ENCODE measurements at regions not wholly inside any gene's neighbourhood (a gene's known extent, or its start where the extent isn't known, plus 50 kb on each side); places are given as distances from the start of the nearest gene placed in this dataset.

DNA sequence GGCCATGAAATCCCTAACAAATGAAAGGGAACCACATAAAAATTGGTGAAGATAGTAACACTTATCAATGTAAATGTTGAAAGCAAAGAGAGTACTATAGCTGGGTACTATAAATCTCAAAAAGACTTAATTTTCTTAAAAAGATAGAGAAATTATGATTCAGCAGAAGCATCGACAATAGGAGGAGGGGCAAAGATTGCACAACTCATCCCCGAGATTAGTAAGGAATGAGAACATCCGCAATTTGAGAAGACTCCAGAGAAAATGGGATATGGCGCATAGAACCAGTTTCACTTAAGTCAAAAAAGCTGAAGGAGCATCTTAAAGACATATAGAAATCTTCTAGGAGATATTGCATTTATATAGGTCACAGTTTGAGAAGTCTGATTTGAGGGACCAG is 220.2 kb upstream of the SLC16A7 start:
- intact Hi-C loops (cut with micrococcal nuclease) = loop anchor here (10.0 kb wide), 1 partner anchor 261 kb away; no protein-coding TSS in a partner anchor
- Histone ChIP-seq H3K27me3 (ENCODE audit: insufficient read depth, low read length) (no peaks in the 10 kb centered on the region), H3K9ac (ENCODE audit: low read length) (no peak overlapping the region), H3K9me2 (ENCODE audit: insufficient read depth) (no peaks in the 10 kb centered on the region), H2AFZ (ENCODE audit: low read depth, low read length, poor library complexity, severe bottlenecking) (no peak overlapping the region), H4K20me1 (ENCODE audit: insufficient read depth) (no peaks in the 10 kb centered on the region), H3K9me3 (ENCODE audit: control insufficient read depth in 1 of 2, insufficient read depth in 1 of 2, low read depth in 1 of 2, low read length in 2 of 2) (no peaks in the 10 kb centered on the region), H3K79me2 (ENCODE audit: insufficient read depth, low read length) (no peaks in the 10 kb centered on the region), H3K4me3 (replicated peaks in 1 of 2; ENCODE audit: low read depth in 1 of 2, low read length in 2 of 2) (no peak overlapping the region), H3K4me1 (ENCODE audit: control insufficient read depth in 1 of 2, insufficient read depth in 2 of 2, low read length in 2 of 2) (no peaks in the 10 kb centered on the region), H3K27ac (ENCODE audit: low read depth, low read length) (no peak overlapping the region), H3K36me3 (ENCODE audit: control insufficient read depth in 1 of 2, insufficient read depth in 2 of 2, low read length in 2 of 2) (no peaks in the 10 kb centered on the region), H3K4me2 (ENCODE audit: low read length) (no peak overlapping the region)
- ChIA-PET CTCF (no interaction called here), RAD21 (ENCODE audit: low non-redundant PET in 1 of 2, low total read pairs in 2 of 2, uncharacterized antibody in 2 of 2, unreplicated experiment in 2 of 2) (no interaction called here), POLR2A (no interaction called here)
- TF ChIP-seq EGR1 (IDR thresholded peaks at IDR 0.05; ENCODE audit: low read depth) (no peak), ZNF274 (IDR thresholded peaks at IDR 0.05; ENCODE audit: low read depth, low read length) (no peak), ELF1 (IDR thresholded peaks at IDR 0.05; ENCODE audit: borderline replicate concordance, low read depth) (no peak)
- TF ChIP-seq, protein P1, sequence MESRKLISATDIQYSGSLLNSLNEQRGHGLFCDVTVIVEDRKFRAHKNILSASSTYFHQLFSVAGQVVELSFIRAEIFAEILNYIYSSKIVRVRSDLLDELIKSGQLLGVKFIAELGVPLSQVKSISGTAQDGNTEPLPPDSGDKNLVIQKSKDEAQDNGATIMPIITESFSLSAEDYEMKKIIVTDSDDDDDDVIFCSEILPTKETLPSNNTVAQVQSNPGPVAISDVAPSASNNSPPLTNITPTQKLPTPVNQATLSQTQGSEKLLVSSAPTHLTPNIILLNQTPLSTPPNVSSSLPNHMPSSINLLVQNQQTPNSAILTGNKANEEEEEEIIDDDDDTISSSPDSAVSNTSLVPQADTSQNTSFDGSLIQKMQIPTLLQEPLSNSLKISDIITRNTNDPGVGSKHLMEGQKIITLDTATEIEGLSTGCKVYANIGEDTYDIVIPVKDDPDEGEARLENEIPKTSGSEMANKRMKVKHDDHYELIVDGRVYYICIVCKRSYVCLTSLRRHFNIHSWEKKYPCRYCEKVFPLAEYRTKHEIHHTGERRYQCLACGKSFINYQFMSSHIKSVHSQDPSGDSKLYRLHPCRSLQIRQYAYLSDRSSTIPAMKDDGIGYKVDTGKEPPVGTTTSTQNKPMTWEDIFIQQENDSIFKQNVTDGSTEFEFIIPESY (IDR thresholded peaks at IDR 0.05; ENCODE audit: extremely low read depth, insufficient replicate concordance, low read length) = no peak
- DNase-seq (ENCODE audit: low read depth, low spot score) (no peak), ATAC-seq (no peak)
- no TSS peak for BruUV-seq (replicated peaks)

DNA sequence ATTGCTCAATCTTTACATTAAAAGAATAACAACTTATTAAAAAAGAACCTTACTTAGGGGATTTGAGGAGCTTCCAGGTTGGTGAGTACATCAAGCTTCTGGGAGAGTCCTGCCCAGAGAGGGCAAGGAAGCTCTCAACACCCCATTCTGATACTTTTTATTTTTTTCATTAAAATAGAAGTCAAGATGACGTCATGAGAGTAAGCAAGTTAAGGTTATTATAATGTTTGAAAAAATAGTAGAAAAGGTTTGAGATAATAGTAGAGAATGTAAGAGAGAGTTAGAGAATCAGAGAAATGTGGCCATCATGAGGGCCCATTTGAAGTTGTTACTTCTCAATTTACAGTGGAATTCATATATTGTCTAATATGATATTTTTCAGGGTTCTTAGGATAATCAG is 221.0 kb upstream of the SLC16A7 start:
- Histone ChIP-seq H3K9me2 (ENCODE audit: insufficient read depth) (no peaks in the 10 kb centered on the region), H4K20me1 (ENCODE audit: insufficient read depth) (no peaks in the 10 kb centered on the region), H3K4me3 (replicated peaks in 1 of 2; ENCODE audit: low read depth in 1 of 2, low read length in 2 of 2) (no peak overlapping the region), H3K4me1 (ENCODE audit: control insufficient read depth in 1 of 2, insufficient read depth in 2 of 2, low read length in 2 of 2) (no peaks in the 10 kb centered on the region), H3K4me2 (ENCODE audit: low read length) (no peak overlapping the region), H3K27me3 (ENCODE audit: insufficient read depth, low read length) (no peaks in the 10 kb centered on the region), H2AFZ (ENCODE audit: low read depth, low read length, poor library complexity, severe bottlenecking) (no peak overlapping the region), H3K9me3 (ENCODE audit: control insufficient read depth in 1 of 2, insufficient read depth in 1 of 2, low read depth in 1 of 2, low read length in 2 of 2) (no peaks in the 10 kb centered on the region), H3K9ac (ENCODE audit: low read length) (no peak overlapping the region), H3K79me2 (ENCODE audit: insufficient read depth, low read length) (no peaks in the 10 kb centered on the region), H3K36me3 (ENCODE audit: control insufficient read depth in 1 of 2, insufficient read depth in 2 of 2, low read length in 2 of 2) (no peaks in the 10 kb centered on the region), H3K27ac (ENCODE audit: low read depth, low read length) (no peak overlapping the region)
- ATAC-seq (no peak), DNase-seq (ENCODE audit: low read depth, low spot score) (no peak)
- RAD21 ChIA-PET (ENCODE audit: low non-redundant PET in 1 of 2, low total read pairs in 2 of 2, uncharacterized antibody in 2 of 2, unreplicated experiment in 2 of 2) = no interaction called here
- intact Hi-C loops (cut with micrococcal nuclease) = loop anchor here (10.0 kb wide), 1 partner anchor 260 kb away; no protein-coding TSS in a partner anchor
- BruUV-seq (replicated peaks) = no TSS peak
- POLR2A ChIA-PET = no interaction called here
- CTCF ChIA-PET = no interaction called here
- TF ChIP-seq, protein P2, sequence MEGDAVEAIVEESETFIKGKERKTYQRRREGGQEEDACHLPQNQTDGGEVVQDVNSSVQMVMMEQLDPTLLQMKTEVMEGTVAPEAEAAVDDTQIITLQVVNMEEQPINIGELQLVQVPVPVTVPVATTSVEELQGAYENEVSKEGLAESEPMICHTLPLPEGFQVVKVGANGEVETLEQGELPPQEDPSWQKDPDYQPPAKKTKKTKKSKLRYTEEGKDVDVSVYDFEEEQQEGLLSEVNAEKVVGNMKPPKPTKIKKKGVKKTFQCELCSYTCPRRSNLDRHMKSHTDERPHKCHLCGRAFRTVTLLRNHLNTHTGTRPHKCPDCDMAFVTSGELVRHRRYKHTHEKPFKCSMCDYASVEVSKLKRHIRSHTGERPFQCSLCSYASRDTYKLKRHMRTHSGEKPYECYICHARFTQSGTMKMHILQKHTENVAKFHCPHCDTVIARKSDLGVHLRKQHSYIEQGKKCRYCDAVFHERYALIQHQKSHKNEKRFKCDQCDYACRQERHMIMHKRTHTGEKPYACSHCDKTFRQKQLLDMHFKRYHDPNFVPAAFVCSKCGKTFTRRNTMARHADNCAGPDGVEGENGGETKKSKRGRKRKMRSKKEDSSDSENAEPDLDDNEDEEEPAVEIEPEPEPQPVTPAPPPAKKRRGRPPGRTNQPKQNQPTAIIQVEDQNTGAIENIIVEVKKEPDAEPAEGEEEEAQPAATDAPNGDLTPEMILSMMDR (IDR thresholded peaks at IDR 0.05 in 2 of 3, conservative IDR thresholded peaks at IDR 0.05 in 1 of 3; ENCODE audit: borderline replicate concordance in 1 of 3, insufficient read depth in 1 of 3, low read depth in 2 of 3, low read length in 2 of 3) = no peak
- no peak for TF ChIP-seq ELF1 (IDR thresholded peaks at IDR 0.05; ENCODE audit: borderline replicate concordance, low read depth)
- TF ChIP-seq, protein P3, sequence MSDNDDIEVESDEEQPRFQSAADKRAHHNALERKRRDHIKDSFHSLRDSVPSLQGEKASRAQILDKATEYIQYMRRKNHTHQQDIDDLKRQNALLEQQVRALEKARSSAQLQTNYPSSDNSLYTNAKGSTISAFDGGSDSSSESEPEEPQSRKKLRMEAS (IDR thresholded peaks at IDR 0.05) = no peak
